DND-41 (cell line): ENCODE measurements at regions not wholly inside any gene's neighbourhood (a gene's known extent, or its start where the extent isn't known, plus 50 kb on each side); places are given as distances from the start of the nearest gene placed in this dataset.
"Not testable (repeated sequence)": the region's sequence is repeated elsewhere in the genome, so short reads cannot be mapped to it uniquely, and the experiment has no call there.

Source experiments
- ATAC-seq: fragments of 200-7000 bp; cut with Tn5 transposase; 3 replicates; pipeline ENCODE4 v1.9.1; 2021; ENCODE audit warnings: low read depth; ENCODE audit not compliant: insufficient read depth
- DNase-seq: peaks from one replicate; pipeline ENCODE4 v3.0.0-alpha.2; 2020
- H2AFZ ChIP-seq: 2 replicates; pipeline ENCODE4 v1.6.0; 2012; ENCODE audit warnings: low read depth, low read length
- H3K27ac ChIP-seq: 2 replicates; pipeline ENCODE4 v1.5.1; 2012; ENCODE audit warnings: low read length, inconsistent platforms
- H3K27me3 ChIP-seq: fragments of 200-600 bp; sonication (generic); 2 replicates; pipeline ENCODE4 v1.6.0; 2012; ENCODE audit warnings: low read length, mild to moderate bottlenecking, inconsistent platforms; ENCODE audit not compliant: insufficient read depth, poor library complexity
- H3K36me3 ChIP-seq: 2 replicates; pipeline ENCODE4 v1.5.1; 2012; ENCODE audit warnings: low read length, inconsistent platforms; ENCODE audit not compliant: insufficient read depth
- H3K4me1 ChIP-seq: 2 replicates; pipeline ENCODE4 v1.5.1; 2012; ENCODE audit warnings: mild to moderate bottlenecking, low read length; ENCODE audit not compliant: insufficient read depth
- H3K4me2 ChIP-seq: 2 replicates; pipeline ENCODE4 v1.6.0; 2012; ENCODE audit warnings: mild to moderate bottlenecking, moderate library complexity, low read length, inconsistent platforms; ENCODE audit not compliant: insufficient read depth
- H3K4me3 ChIP-seq, 2 experiments: fragments of 200-600 bp in 1 of 2; shearing (Covaris generic) in 1 of 2; 2 replicates each; pipeline ENCODE4 v1.5.1; 2012 to 2016; ENCODE audit warnings: inconsistent platforms in 2 of 2, low read length in 2 of 2, mild to moderate bottlenecking in 2 of 2, low read depth in 1 of 2, moderate library complexity in 1 of 2
- H3K79me2 ChIP-seq: 2 replicates; pipeline ENCODE4 v1.6.0; 2012; ENCODE audit warnings: low read length, inconsistent platforms; ENCODE audit not compliant: insufficient read depth
- H3K9ac ChIP-seq: 2 replicates; pipeline ENCODE4 v1.6.0; 2012; ENCODE audit warnings: low read depth, mild to moderate bottlenecking, inconsistent platforms, low read length, moderate library complexity
- H3K9me3 ChIP-seq: 2 replicates; pipeline ENCODE4 v1.5.1; 2012; ENCODE audit warnings: low read length, moderate library complexity, mild to moderate bottlenecking, inconsistent platforms; ENCODE audit not compliant: insufficient read depth, severe bottlenecking
- H4K20me1 ChIP-seq: 2 replicates; pipeline ENCODE4 v1.6.0; 2012; ENCODE audit warnings: low read length; ENCODE audit not compliant: insufficient read depth
- CTCF ChIP-seq: IDR thresholded peaks from 2 replicates; pipeline ENCODE4 v1.5.1; 2012; ENCODE audit warnings: borderline replicate concordance, low read length, moderate library complexity, mild to moderate bottlenecking; ENCODE audit not compliant: poor library complexity, severe bottlenecking; ENCODE audit errors: extremely low read depth
- EZH2 ChIP-seq: IDR thresholded peaks from 3 replicates; pipeline ENCODE4 v1.6.1; 2012; ENCODE audit warnings: borderline replicate concordance, low read depth, mild to moderate bottlenecking, moderate library complexity, low read length, inconsistent platforms; ENCODE audit not compliant: severe bottlenecking

- Histone ChIP-seq H3K9me3 (no peaks in the 10 kb centered on the region), H3K27ac (peak overlapping the region; percentile 99), H3K4me2 (peak overlapping the region; percentile 68), H3K36me3 (no peaks in the 10 kb centered on the region), H2AFZ (0 out of 2 replicates have a peak overlapping the region, but pooled peaks have one; percentile 42), H3K79me2 (peaks cover 28% of the 10 kb centered on the region), H3K4me3 (peak overlapping the region; percentile 12 to 50; a peak in 3 of 4 replicates), H3K27me3 (no peaks in the 10 kb centered on the region), H3K4me1 (peaks cover 93% of the 10 kb centered on the region), H4K20me1 (no peaks in the 10 kb centered on the region), H3K9ac (peak overlapping the region; percentile 84)
- DNase-seq = peak; percentile 60
- TF ChIP-seq EZH2 (no peak), CTCF (peak; percentile 77)
- ATAC-seq = peak; percentile 72
These were observed 238.7 kb upstream of the PRSS58 start for GRCh38 chr7:142496545-142496991.

- not testable (repeated sequence) for H3K4me3 ChIP-seq, H3K36me3 ChIP-seq, DNase-seq, H4K20me1 ChIP-seq, H3K27me3 ChIP-seq, H3K9me3 ChIP-seq
- peak overlapping the region; percentile 99 for H3K27ac ChIP-seq
- peaks cover 28% of the 10 kb centered on the region for H3K79me2 ChIP-seq
- peak overlapping the region; percentile 52; the same call in 1 of the 2 replicates for H3K4me2 ChIP-seq
- H3K9ac ChIP-seq = peak overlapping the region; percentile 51
- peak; percentile 48 for ATAC-seq
- H2AFZ ChIP-seq = peak overlapping the region; percentile 44; the same call in 1 of the 2 replicates
- H3K4me1 ChIP-seq = peaks cover 89% of the 10 kb centered on the region
These were observed 238.0 kb upstream of the PRSS58 start for GRCh38 chr7:142495879-142496278.

- H3K27me3 ChIP-seq, H4K20me1 ChIP-seq: not testable (repeated sequence)
- H3K79me2 ChIP-seq = peaks cover 28% of the 10 kb centered on the region
These were observed 237.4 kb upstream of the PRSS58 start for GRCh38 chr7:142495301-142495700.

GRCh38 chr7:142494021-142494420 lies 236.2 kb upstream of the PRSS58 start:
- ATAC-seq (no peak), DNase-seq (no peak)
- Histone ChIP-seq H3K27me3 (no peaks in the 10 kb centered on the region), H3K27ac (peak overlapping the region; percentile 99), H3K9ac (no peak overlapping the region), H3K79me2 (peaks cover 16% of the 10 kb centered on the region), H3K4me3 (no peak overlapping the region), H3K36me3 (no peaks in the 10 kb centered on the region), H3K9me3 (no peaks in the 10 kb centered on the region), H3K4me2 (no peak overlapping the region), H3K4me1 (peaks cover 71% of the 10 kb centered on the region), H4K20me1 (no peaks in the 10 kb centered on the region), H2AFZ (no peak overlapping the region)
- TF ChIP-seq EZH2 (no peak), CTCF (no peak)

More at GRCh38 chr7:142495301-142495700, 237.4 kb upstream of the PRSS58 start:
- H3K9ac ChIP-seq = peak overlapping the region; percentile 51
- ATAC-seq, H3K9me3 ChIP-seq, H3K36me3 ChIP-seq, DNase-seq, H3K4me3 ChIP-seq, H2AFZ ChIP-seq: not testable (repeated sequence)
- peak overlapping the region; percentile 52; the same call in 1 of the 2 replicates for H3K4me2 ChIP-seq
- H3K4me1 ChIP-seq = peaks cover 84% of the 10 kb centered on the region
- H3K27ac ChIP-seq = peak overlapping the region; percentile 99
